Fibroblast of gingiva (primary cell): ENCODE measurements at regions not wholly inside any gene's neighbourhood (a gene's known extent, or its start where the extent isn't known, plus 50 kb on each side); places are given as distances from the start of the nearest gene placed in this dataset.

ENCODE experiments used
- DNase-seq: peaks from one replicate; pipeline ENCODE4 v3.0.0-alpha.2; 2011; ENCODE audit warnings: low read depth

DNA sequence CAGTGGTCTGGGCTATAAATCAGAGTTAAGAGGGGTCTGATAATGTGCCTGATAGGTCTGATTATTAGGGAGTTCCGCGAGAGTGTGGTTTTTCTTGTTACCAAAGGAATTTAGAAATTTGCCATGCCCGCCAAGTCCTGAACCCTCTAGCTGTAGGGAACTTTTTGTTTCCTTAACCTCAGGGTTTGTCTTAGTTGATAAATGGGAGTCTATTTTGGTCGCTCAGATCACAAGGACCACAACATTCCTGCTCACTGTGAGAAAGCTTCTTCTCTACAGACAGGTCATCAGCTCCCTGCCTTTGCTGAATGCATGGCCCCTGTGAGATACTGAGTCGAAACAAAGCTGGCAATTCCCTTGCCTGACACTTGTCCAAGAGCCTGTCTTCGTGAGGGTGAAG, 497.8 kb downstream of the HS3ST4 start:
- DNase-seq = no peak

DNA sequence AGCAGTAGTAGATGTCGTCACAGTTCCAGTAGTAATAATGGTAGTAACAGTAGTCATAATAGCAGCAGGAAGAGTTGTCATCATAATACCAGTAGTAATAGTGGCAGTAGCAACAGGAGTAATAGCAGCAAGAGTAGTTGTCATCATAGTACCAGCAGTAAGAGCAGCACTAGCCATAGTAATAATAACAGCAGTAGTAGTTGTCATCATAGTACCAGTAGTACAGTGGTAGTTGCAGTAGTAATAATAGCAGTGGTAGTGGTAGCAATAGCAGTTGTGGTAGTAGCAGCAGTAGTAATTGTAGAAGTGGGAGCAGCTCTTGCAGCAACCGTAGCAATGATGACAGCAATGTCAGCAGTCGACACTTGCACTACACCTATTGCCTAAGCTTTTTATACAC, 502.8 kb downstream of the HS3ST4 start:
- no peak for DNase-seq

DNA sequence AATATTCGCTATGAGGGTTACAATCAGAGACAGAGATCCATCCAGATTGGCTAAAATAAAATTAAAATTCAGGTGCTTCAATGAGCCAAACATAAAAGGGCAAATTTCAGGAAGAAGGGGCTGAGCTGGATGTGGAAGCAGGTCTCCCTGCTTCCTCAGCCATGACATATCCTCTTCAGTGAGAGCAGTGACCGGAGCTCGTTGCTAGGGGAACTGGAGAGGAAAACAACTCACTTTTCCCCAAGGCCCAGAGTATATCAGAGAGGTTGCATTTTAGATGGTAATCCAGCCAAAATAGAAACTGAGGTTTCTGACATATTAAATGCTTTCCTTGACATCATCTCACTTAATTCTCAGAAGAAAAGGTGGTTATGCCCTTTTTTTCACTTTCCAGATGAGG, 503.5 kb downstream of the HS3ST4 start:
- no peak for DNase-seq

DNA sequence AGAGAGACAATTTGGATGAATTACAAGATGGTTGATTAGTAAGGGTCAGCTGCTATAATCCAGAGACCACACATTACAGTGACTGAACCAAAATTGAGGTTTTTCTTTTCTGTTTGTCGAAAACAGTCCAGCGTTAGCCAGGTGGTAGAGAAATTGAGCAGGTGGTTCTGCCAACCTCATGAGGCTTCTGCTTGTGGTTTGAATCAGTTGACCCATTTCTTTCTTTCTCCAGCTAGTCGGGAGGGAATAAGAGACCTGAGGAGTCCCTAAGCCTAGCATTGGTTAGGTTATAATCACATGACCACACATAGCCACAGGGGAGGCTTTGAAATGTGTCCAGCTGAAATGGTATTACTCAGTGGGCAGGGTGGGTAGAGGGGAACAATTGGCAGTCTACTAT, 504.6 kb downstream of the HS3ST4 start:
- DNase-seq = no peak

DNA sequence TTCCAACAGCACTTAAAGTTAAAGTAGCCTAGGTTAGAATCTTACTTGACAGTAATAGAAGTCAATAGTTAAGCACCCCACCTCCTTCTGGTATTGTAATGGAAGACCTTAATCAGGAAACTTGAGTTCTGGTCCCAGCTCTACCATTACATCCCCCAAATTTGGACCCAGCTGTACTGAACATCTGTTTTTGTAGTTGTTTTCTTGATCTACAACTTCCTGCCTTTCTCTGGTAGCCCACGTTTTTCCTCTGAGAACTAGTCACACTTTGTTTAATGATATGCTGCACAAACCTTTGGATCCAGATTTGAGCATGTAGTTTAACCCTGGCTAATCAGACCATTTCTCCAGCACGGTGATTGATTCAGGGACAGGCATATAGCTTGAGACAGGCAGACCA, 505.0 kb downstream of the HS3ST4 start:
- DNase-seq = no peak

DNA sequence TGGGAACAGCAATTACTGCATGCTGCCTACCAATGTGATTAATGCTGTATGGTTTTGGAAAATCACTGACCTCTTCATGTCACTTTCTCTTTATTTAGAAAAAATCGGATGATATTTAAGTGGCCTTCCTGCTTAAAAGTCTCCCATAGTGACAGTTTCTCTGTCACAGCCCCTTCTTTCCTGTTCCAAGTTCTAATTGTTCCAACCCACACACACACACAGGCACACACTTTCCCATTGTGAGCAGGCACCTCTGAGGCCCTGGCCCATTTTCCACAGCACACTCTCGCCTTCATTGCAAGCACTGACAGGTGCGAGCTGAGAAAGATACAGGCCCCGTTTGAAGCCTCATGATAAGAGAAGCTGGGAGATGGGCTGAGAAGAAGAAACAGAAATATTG, 505.9 kb downstream of the HS3ST4 start:
- DNase-seq = no peak

DNA sequence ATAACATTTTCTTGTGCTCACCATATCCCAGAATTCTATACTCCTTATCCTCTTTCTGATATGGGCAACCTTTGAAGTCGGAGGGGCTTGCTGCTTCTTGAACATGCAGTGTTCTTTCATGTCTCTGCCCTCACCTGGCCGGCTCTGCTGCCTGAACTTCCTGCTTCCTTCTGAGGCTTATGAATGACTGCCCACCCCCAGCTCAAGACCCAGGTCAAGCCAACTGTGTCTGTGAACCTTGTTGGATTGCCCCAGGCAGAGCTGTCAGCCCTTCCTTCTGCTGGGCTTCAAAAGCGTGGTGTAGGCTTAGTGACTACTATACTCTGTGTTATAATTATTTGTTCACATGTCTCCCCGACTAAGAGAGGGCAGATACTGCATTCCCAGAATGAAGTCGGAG, 506.5 kb downstream of the HS3ST4 start:
- DNase-seq = no peak

DNA sequence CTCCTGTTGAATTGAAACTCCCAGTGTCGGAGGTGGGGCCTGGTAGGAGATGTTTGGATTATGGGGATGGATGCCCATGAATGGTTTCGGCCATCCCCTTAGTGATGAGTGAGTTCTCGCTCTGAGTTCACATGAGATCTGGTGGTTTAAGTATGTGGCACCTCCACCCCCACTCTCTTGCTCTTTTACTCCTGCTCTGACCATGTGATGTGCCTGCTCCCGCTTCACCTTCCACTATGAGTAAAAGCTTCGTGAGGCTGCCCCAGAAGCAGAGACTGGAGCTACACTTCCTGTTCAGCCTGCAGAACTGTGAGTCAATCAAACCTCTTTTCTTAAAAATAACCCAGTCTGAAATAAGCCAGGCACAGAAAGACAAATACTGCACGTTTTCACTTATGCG, 512.4 kb downstream of the HS3ST4 start:
- DNase-seq = no peak

DNA sequence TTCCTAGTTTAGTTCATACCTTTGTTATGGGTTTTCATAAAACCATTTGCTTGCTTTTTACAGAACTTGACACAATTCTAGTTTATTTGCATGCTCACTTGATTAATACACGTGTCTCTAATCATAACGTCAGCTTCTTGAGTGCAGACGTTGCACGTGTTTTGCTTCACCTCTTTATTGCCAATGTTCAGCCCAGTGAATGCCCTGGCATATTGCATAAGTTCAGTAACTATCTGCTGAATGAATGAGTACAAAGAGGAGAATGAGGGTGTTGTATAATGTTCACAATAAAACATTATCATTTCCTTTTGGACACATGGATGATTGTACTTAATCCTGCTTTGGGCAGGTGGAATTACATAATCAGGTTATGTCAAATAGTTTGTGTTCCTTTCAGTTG, 519.8 kb downstream of the HS3ST4 start:
- no peak for DNase-seq

DNA sequence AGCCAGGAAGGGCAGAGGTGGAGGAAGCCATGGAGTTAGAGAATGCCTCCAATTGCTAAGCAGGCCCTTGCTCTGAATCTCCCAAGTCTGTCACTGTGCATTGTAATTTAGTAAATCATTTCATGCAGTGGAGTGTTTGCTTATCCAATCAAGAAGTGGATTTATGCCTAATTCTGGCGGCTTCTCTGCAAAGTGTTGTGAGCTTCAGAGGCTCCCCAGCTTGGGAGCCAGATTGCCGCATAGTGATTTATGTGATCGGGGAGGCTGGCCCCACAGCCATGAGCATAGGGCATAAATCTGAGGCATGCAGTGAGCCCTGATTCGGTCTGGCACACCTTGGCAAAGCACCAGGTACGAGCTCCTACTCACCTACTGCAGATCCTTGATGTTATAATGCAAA, 520.8 kb downstream of the HS3ST4 start:
- no peak for DNase-seq

DNA sequence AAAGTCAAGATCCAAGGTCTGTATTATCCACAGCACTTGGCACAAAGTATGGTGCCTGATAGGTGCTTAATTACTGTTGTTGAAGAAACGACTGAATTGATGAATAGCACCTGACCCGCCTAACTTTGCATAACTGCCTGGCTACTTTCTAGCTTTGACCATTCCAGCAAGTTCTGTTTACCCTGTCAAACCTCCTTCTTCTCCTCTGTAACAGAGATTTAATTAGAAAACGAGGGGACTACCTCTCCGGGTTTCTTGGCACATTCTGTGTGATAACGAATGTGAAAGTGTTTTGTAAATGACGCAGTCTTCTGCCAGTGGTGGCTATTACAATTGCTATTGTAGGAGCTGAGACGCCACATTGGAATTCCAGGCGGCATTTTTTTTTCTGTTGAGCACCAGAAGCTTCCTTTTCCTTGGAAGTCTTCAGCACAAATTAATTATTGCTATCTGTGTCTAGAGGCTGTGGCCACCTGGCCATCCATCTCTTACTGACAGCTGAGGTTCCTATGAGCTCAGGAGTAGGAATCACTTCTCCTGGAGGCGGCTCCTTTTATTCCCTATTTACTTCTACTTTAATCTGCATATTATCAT, 522.9 kb downstream of the HS3ST4 start:
- DNase-seq = no peak

DNA sequence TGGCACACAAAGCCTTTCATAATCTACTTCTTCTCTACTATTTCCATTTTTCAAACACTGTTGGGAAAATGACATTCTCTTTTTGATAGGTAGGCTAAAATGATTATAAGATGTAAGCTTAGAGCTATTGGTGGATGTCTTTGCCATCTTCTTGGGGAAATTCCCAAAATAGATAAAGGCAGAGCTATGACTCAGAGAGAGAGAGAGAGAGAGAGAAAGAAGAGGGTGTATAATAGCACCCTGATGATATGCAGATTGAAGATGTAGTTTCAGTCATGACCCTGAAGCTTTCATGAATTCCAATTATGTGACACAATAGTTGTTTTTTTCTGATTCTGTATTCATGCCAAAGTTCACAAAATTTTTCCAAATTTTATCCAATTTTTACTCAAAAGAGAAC, 529.1 kb downstream of the HS3ST4 start:
- DNase-seq = no peak

DNA sequence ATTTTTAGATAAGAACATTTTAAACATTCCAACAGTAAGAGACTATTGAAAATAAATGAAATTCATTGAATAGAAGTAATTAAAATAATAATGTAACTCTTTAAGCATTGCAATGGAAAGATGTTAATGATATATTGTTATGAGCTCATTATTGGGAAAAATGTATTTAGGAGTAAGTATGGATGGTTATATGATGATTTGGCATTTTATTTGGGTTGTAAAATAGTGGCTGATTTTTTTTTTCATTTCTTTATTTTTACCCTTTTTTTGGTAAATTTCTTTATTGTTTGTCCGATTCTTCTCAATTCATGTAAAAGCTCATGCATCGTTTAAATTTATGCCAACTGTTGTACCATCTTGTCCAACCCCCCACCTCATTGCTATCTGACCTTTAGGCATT, 539.9 kb downstream of the HS3ST4 start:
- no peak for DNase-seq

DNA sequence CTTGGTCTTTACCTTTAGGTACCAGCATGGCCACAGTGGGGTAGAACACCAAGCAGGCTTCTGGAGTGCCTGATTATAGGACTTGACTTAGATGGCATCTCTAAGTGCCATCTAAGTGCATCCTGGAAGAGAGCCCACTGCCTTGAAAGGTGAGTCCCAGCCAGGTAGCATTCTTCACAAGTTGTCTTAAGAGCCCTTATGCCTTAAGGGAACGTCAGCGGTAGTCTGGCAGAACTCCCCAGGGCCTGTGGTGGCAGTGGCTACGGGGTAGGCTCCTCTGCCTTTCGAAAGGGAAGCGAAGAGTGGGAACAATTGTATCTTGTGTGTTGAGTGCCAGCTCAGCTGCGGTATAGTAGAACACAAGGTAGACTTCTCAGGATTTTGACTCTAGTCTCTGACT, 549.0 kb downstream of the HS3ST4 start:
- DNase-seq = no peak

DNA sequence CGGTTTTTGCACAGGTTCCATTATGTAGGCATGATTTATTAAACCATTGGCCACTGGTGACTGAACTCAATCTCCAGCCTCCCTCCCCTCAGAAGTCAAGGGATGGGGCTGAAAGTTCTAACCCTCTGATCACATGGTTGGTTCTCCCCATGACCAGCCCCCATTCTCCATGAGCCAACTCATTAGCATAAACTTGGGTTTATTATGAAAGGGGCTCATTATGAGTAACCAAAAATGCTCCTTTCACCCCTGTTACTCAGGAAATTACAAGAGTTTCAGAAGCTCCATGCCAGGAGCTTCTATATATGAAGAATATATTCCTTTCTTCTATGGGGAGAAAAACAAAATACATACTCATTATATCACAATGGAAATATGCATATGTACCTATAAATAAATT, 555.3 kb downstream of the HS3ST4 start:
- DNase-seq = no peak

DNA sequence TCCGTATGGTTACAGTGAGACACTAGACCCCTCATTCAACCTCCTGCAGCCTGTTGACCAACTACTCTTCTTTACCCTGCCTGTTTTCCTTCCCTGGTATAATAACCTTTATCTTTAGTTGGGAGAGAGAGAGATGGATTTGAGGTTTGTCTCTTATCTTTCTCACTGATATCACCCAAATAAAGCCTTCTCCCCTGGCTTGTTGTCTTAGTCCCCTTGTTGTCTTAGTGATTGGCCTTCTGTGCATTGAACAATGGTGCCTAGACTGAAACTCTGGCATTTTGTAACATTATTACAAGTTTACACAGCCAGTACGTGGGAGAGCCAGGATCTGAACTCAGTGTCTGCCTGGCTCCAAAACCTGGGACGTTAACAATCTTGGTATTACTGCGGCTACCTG, 560.8 kb downstream of the HS3ST4 start:
- DNase-seq = no peak

DNA sequence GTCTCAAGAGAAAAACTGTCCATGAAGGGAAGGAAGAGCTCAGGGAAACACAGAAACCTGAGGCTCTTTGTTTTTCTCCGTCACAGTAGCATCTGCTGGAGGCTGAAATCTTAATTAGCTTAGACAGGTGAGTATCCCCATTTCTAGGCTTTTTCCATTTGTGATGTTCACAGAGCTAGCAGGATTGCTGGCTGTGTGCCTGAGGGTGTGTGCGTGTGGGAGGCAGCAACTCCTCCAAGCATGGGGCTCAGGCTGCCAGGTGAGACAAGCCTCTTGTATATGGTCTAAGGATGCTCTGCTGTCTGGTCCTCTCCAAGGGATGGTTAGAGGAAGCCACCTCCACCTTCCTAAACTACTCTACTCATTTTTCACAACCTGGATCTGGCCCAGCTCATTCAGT, 569.9 kb downstream of the HS3ST4 start:
- DNase-seq = no peak

DNA sequence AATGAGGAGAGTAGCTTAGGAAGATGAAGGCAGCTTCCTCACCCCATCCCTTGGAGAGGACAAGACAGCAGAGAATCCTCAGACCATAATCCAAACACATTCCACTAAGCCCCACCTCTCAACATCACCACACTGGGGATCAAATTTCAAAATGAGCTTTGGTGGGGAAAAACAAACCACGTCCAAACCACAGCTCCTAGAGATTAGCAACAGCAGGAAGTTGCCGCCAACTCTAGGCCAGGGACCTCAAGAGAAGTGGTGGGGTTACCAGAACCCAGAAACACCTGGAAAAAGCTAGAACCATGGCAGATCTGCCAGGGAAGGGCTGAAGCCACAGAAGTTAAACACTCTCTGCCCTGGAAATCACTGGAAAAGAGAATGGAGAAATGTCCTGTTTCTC, 571.6 kb downstream of the HS3ST4 start:
- DNase-seq = no peak

DNA sequence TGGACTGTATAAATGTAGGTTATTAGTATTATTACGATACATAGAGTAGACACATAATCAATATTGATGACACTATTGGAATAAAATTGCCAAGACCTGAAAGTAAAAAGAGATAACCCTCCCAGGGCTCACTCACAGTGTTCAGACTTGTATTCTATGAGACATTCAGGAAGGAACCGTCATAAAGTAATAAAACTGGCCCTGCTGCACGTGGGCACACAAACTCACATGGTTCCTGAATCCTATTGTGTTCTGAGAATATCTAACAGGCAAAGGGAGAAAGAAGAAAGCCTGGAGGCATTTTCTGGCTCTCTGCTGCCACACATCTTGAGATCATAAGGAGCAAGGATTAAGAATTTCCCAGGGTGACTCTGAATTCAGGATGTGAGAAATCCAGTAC, 575.9 kb downstream of the HS3ST4 start:
- DNase-seq = no peak

DNA sequence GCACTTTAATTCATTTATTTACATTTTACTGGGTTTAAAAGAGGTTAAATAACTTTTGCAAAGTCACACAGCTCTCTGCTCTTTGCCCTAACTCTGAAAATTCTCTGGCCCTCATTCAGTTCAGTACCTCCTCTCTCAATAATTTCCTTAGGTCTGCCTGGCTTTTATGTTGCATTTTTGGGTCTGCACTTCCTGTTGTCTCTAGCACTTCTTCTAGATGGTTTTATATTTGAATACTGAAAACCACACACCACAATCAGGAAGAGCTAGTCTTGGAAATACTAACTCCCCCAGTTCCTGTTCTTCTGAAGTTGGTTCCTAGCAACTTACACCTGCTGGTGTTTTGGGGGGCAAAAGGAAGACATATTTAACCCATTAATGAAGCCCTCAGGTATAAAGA, 577.9 kb downstream of the HS3ST4 start:
- DNase-seq = no peak

DNA sequence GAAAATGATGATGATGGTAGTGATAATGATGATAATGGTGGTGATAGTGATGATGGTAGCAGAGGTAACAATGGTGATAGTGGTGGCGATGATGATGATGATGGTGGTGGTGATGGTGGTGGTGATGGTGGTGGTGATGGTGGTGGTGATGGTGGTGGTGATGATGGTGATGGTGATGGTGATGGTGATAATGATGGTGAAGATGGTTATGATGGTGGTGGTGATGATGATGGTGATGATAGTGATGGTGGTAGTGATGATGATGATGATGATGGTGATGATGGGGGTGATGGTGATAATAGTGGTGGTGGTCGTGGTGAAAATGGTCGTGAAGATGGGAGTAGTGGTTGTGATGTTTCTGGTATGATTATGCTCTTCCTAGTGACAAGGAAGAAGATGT, 581.8 kb downstream of the HS3ST4 start:
- DNase-seq = no peak

DNA sequence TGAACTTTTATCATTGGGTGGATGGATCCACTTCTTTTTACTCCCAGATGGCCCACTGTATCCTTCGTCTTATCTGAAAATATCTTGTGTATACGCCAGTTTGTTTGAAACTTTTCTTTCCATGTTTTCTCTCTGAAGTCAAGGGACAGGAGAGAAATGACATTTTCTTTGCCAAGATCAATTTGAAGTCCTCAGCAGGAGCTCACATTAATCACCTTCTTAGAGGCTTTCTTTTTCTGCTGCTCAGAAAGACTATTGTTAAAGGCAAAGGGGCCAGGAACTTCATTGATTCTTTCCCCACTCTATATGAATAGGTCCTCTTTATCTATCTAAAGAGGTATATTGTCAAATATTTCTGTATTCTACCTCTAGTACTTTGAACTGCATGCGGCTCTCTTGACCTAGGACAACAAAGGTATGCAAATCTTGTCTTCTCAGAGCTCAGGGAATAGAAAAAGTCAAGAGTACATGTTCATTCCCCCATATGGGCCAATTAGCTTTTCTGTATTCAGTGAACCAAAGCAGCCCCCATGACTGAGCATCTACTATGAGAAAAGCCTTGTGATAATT, 583.3 kb downstream of the HS3ST4 start:
- DNase-seq = no peak

DNA sequence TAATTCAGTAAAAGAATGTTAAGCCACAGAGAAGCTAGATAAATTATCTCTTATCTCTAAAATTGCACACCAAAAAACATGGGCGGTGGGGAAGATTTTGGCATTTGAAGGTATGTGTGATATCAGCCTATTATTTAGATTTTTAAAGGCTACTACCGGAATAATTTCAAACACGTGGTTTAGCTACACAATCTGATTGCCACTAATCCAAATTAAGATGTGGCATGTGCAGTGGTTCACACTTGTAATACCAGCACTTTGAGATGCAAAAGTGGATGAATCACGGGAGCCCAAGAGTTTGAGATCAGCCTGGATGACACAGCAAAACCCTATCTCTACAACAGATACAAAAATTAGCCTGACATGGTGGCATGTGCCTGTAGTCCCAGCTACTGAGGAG, 584.5 kb downstream of the HS3ST4 start:
- DNase-seq = no peak

DNA sequence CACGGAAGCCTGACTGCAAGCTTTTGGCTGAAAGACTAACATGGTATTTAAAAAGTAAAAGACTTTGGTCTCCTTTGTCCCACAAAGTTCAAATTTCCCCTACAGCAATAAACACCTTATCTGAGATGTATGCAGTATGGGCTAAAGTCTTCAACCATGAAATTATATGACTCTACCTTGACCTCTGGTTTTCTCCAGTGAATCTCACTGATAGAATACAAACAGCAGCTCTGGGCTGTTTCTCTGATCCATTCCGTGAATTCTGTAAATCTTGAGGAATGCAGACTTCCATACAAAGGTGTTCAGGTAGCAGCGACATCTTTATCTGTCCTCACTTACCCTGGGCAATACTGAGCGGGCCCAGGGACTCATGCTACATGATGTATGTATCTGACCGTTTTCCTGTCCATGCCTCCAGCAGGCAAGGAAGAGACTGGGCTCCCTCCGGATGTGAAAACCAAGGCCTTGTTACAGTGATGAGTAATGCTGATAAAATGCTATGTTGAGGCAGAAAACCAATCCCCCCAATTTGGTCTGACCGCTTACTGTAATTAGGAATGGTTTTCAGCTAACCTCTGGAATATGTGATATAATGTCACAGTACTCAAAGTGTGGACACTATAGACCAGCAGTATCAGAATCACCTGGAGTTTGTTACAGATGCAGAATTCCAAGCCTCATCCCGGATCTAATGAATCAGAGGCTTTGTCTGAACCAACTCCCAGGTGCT, 589.8 kb downstream of the HS3ST4 start:
- DNase-seq = no peak
